ENCODE measurements at regions not wholly inside any gene's neighbourhood (a gene's known extent, or its start where the extent isn't known, plus 50 kb on each side); places are given as distances from the start of the nearest gene placed in this dataset.

- no peaks in the 10 kb centered on the region for H3K79me2 ChIP-seq (ENCODE audit: low read length)
- no peaks in the 10 kb centered on the region for H3K27me3 ChIP-seq (ENCODE audit: low read length)
- no peak overlapping the region for H3K4me3 ChIP-seq (ENCODE audit: low read length)
- H3K9me3 ChIP-seq (ENCODE audit: low read length) = no peaks in the 10 kb centered on the region
- no peak overlapping the region for H3K27ac ChIP-seq (ENCODE audit: low read length)
- H2AFZ ChIP-seq (ENCODE audit: low read length) = no peak overlapping the region
- no peaks in the 10 kb centered on the region for H4K20me1 ChIP-seq (ENCODE audit: insufficient read depth, low read depth, low read length)
- DNase-seq = no peak
- H3K4me1 ChIP-seq (ENCODE audit: low read length) = no peaks in the 10 kb centered on the region
- H3K4me2 ChIP-seq (ENCODE audit: low read depth, low read length, poor library complexity, severe bottlenecking) = no peak overlapping the region
- no peak overlapping the region for H3K9ac ChIP-seq (ENCODE audit: low read length)
- H3K36me3 ChIP-seq (ENCODE audit: insufficient read depth, low read length) = no peaks in the 10 kb centered on the region
- no peaks in the 10 kb centered on the region for H3K9me2 ChIP-seq (replicated peaks; ENCODE audit: insufficient read depth, low read length)
Observed at GRCh38 chr18:79616651-79617510, 62.7 kb upstream of the CTDP1 start.

GRCh38 chr18:79617511-79618500, 61.8 kb upstream of the CTDP1 start:
- no peak overlapping the region for H2AFZ ChIP-seq (ENCODE audit: low read length)

GRCh38 chr18:79620576-79621165, 58.9 kb upstream of the CTDP1 start:
- no peaks in the 10 kb centered on the region for H3K9me3 ChIP-seq (ENCODE audit: low read length)
- H3K4me2 ChIP-seq (ENCODE audit: low read depth, low read length, poor library complexity, severe bottlenecking) = no peak overlapping the region
- H3K79me2 ChIP-seq (ENCODE audit: low read length) = no peaks in the 10 kb centered on the region
- H3K36me3 ChIP-seq (ENCODE audit: insufficient read depth, low read length) = no peaks in the 10 kb centered on the region
- DNase-seq = no peak
- no peak overlapping the region for H3K27ac ChIP-seq (ENCODE audit: low read length)
- no peak overlapping the region for H3K4me3 ChIP-seq (ENCODE audit: low read length)
- no peaks in the 10 kb centered on the region for H3K9me2 ChIP-seq (replicated peaks; ENCODE audit: insufficient read depth, low read length)
- no peak overlapping the region for H2AFZ ChIP-seq (ENCODE audit: low read length)
- no peak overlapping the region for H3K9ac ChIP-seq (ENCODE audit: low read length)
- peaks cover 20% of the 10 kb centered on the region for H3K4me1 ChIP-seq (ENCODE audit: low read length)
- no peaks in the 10 kb centered on the region for H3K27me3 ChIP-seq (ENCODE audit: low read length)
- peaks cover 5% of the 10 kb centered on the region; the same call in 1 of the 2 replicates for H4K20me1 ChIP-seq (ENCODE audit: insufficient read depth, low read depth, low read length)

More at GRCh38 chr18:79617511-79618500, 61.8 kb upstream of the CTDP1 start:
- Histone ChIP-seq H3K27me3 (ENCODE audit: low read length) (no peaks in the 10 kb centered on the region), H3K36me3 (ENCODE audit: insufficient read depth, low read length) (no peaks in the 10 kb centered on the region), H3K79me2 (ENCODE audit: low read length) (no peaks in the 10 kb centered on the region), H3K4me3 (ENCODE audit: low read length) (no peak overlapping the region), H3K9me3 (ENCODE audit: low read length) (no peaks in the 10 kb centered on the region), H3K4me2 (ENCODE audit: low read depth, low read length, poor library complexity, severe bottlenecking) (no peak overlapping the region), H4K20me1 (ENCODE audit: insufficient read depth, low read depth, low read length) (no peaks in the 10 kb centered on the region), H3K9ac (ENCODE audit: low read length) (no peak overlapping the region), H3K4me1 (ENCODE audit: low read length) (no peaks in the 10 kb centered on the region), H3K27ac (ENCODE audit: low read length) (no peak overlapping the region), H3K9me2 (replicated peaks; ENCODE audit: insufficient read depth, low read length) (no peaks in the 10 kb centered on the region)
- no peak for DNase-seq

GRCh38 chr18:79621501-79621900, 58.1 kb upstream of the CTDP1 start:
- Histone ChIP-seq H3K79me2 (ENCODE audit: low read length) (no peaks in the 10 kb centered on the region), H3K9me3 (ENCODE audit: low read length) (no peaks in the 10 kb centered on the region)
- no peak for DNase-seq

GRCh38 chr18:79622004-79622403, 57.6 kb upstream of the CTDP1 start:
- Histone ChIP-seq H3K27me3 (ENCODE audit: low read length) (no peaks in the 10 kb centered on the region), H4K20me1 (ENCODE audit: insufficient read depth, low read depth, low read length) (peaks cover 5% of the 10 kb centered on the region; the same call in 1 of the 2 replicates), H2AFZ (ENCODE audit: low read length) (no peak overlapping the region), H3K9me3 (ENCODE audit: low read length) (no peaks in the 10 kb centered on the region), H3K4me3 (ENCODE audit: low read length) (no peak overlapping the region), H3K27ac (ENCODE audit: low read length) (no peak overlapping the region), H3K36me3 (ENCODE audit: insufficient read depth, low read length) (no peaks in the 10 kb centered on the region), H3K9me2 (replicated peaks; ENCODE audit: insufficient read depth, low read length) (no peaks in the 10 kb centered on the region), H3K79me2 (ENCODE audit: low read length) (no peaks in the 10 kb centered on the region), H3K4me2 (ENCODE audit: low read depth, low read length, poor library complexity, severe bottlenecking) (no peak overlapping the region), H3K9ac (ENCODE audit: low read length) (no peak overlapping the region), H3K4me1 (ENCODE audit: low read length) (peaks cover 33% of the 10 kb centered on the region)
- no peak for DNase-seq

More at GRCh38 chr18:79621501-79621900, 58.1 kb upstream of the CTDP1 start:
- H3K27me3 ChIP-seq (ENCODE audit: low read length) = no peaks in the 10 kb centered on the region
- no peak overlapping the region for H3K4me2 ChIP-seq (ENCODE audit: low read depth, low read length, poor library complexity, severe bottlenecking)
- H3K4me3 ChIP-seq (ENCODE audit: low read length) = no peak overlapping the region
- H4K20me1 ChIP-seq (ENCODE audit: insufficient read depth, low read depth, low read length) = peaks cover 5% of the 10 kb centered on the region; the same call in 1 of the 2 replicates
- H2AFZ ChIP-seq (ENCODE audit: low read length) = no peak overlapping the region
- no peak overlapping the region for H3K9ac ChIP-seq (ENCODE audit: low read length)
- peaks cover 28% of the 10 kb centered on the region for H3K4me1 ChIP-seq (ENCODE audit: low read length)
- no peak overlapping the region for H3K27ac ChIP-seq (ENCODE audit: low read length)
- H3K9me2 ChIP-seq (replicated peaks; ENCODE audit: insufficient read depth, low read length) = no peaks in the 10 kb centered on the region
- H3K36me3 ChIP-seq (ENCODE audit: insufficient read depth, low read length) = no peaks in the 10 kb centered on the region

GRCh38 chr18:79624356-79625170, 55.0 kb upstream of the CTDP1 start:
- peaks cover 5% of the 10 kb centered on the region; the same call in 1 of the 2 replicates for H4K20me1 ChIP-seq (ENCODE audit: insufficient read depth, low read depth, low read length)
- no peaks in the 10 kb centered on the region for H3K36me3 ChIP-seq (ENCODE audit: insufficient read depth, low read length)
- no peaks in the 10 kb centered on the region for H3K9me3 ChIP-seq (ENCODE audit: low read length)
- peak overlapping the region; percentile 70 for H3K4me2 ChIP-seq (ENCODE audit: low read depth, low read length, poor library complexity, severe bottlenecking)
- H3K4me1 ChIP-seq (ENCODE audit: low read length) = peaks cover 38% of the 10 kb centered on the region
- no peaks in the 10 kb centered on the region for H3K79me2 ChIP-seq (ENCODE audit: low read length)
- peak overlapping the region; percentile 2; the same call in 1 of the 2 replicates for H3K9ac ChIP-seq (ENCODE audit: low read length)
- peak overlapping the region; percentile 31 for H3K4me3 ChIP-seq (ENCODE audit: low read length)
- no peak overlapping the region for H2AFZ ChIP-seq (ENCODE audit: low read length)
- peak; percentile 79 for DNase-seq
- H3K9me2 ChIP-seq (replicated peaks; ENCODE audit: insufficient read depth, low read length) = no peaks in the 10 kb centered on the region
- H3K27me3 ChIP-seq (ENCODE audit: low read length) = no peaks in the 10 kb centered on the region
- H3K27ac ChIP-seq (ENCODE audit: low read length) = peak overlapping the region; percentile 60

GRCh38 chr18:79625195-79625923, 54.2 kb upstream of the CTDP1 start:
- Histone ChIP-seq H3K9me2 (replicated peaks; ENCODE audit: insufficient read depth, low read length) (no peaks in the 10 kb centered on the region), H3K27me3 (ENCODE audit: low read length) (no peaks in the 10 kb centered on the region), H3K79me2 (ENCODE audit: low read length) (no peaks in the 10 kb centered on the region), H3K4me3 (ENCODE audit: low read length) (peak overlapping the region; percentile 31), H3K4me1 (ENCODE audit: low read length) (peaks cover 38% of the 10 kb centered on the region), H3K9me3 (ENCODE audit: low read length) (no peaks in the 10 kb centered on the region), H3K36me3 (ENCODE audit: insufficient read depth, low read length) (no peaks in the 10 kb centered on the region), H2AFZ (ENCODE audit: low read length) (no peak overlapping the region), H3K9ac (ENCODE audit: low read length) (peak overlapping the region; percentile 15), H4K20me1 (ENCODE audit: insufficient read depth, low read depth, low read length) (peaks cover 5% of the 10 kb centered on the region; the same call in 1 of the 2 replicates), H3K4me2 (ENCODE audit: low read depth, low read length, poor library complexity, severe bottlenecking) (peak overlapping the region; percentile 70), H3K27ac (ENCODE audit: low read length) (peak overlapping the region; percentile 60)
- DNase-seq = peak; percentile 97
